ENCODE measurements at regions not wholly inside any gene's neighbourhood (a gene's known extent, or its start where the extent isn't known, plus 50 kb on each side); places are given as distances from the start of the nearest gene placed in this dataset.

- H3K9me3 ChIP-seq (ENCODE audit: control insufficient read depth, low read length) = no peaks in the 10 kb centered on the region
- H3K4me3 ChIP-seq (ENCODE audit: extremely low read depth, insufficient read depth, low read length, poor library complexity, severe bottlenecking) = no peak overlapping the region
- WGBS, 2 experiments (ENCODE audit: insufficient coverage in 2 of 2) = 93 to 95% methylated on average over 3 to 4 of the region's 5 CpGs
- H3K36me3 ChIP-seq (ENCODE audit: control insufficient read depth, insufficient read depth, low read length) = no peaks in the 10 kb centered on the region
- no peaks in the 10 kb centered on the region for H3K4me1 ChIP-seq (ENCODE audit: control insufficient read depth, insufficient read depth, low read length, poor library complexity, severe bottlenecking)
- H3K27ac ChIP-seq (ENCODE audit: low read depth, low read length, severe bottlenecking) = no peak overlapping the region
Observed at GRCh38 chr2:57880967-57881366, 165.6 kb upstream of the VRK2 start.

- Histone ChIP-seq H3K27ac (ENCODE audit: low read depth, low read length, severe bottlenecking) (no peak overlapping the region), H3K4me1 (ENCODE audit: control insufficient read depth, insufficient read depth, low read length, poor library complexity, severe bottlenecking) (no peaks in the 10 kb centered on the region), H3K4me3 (ENCODE audit: extremely low read depth, insufficient read depth, low read length, poor library complexity, severe bottlenecking) (no peak overlapping the region), H3K36me3 (ENCODE audit: control insufficient read depth, insufficient read depth, low read length) (no peaks in the 10 kb centered on the region), H3K9me3 (ENCODE audit: control insufficient read depth, low read length) (no peaks in the 10 kb centered on the region)
- 68 to 76% methylated on average over 3 to 7 of the region's 8 CpGs for WGBS, 2 experiments (ENCODE audit: insufficient coverage in 2 of 2)
Observed at GRCh38 chr2:57881998-57882888, 164.4 kb upstream of the VRK2 start.

- Histone ChIP-seq H3K4me3 (ENCODE audit: extremely low read depth, insufficient read depth, low read length, poor library complexity, severe bottlenecking) (no peak overlapping the region), H3K4me1 (ENCODE audit: control insufficient read depth, insufficient read depth, low read length, poor library complexity, severe bottlenecking) (no peaks in the 10 kb centered on the region), H3K36me3 (ENCODE audit: control insufficient read depth, insufficient read depth, low read length) (no peaks in the 10 kb centered on the region), H3K9me3 (ENCODE audit: control insufficient read depth, low read length) (no peaks in the 10 kb centered on the region), H3K27ac (ENCODE audit: low read depth, low read length, severe bottlenecking) (no peak overlapping the region)
- WGBS, 2 experiments (ENCODE audit: insufficient coverage in 2 of 2) = 95 to 97% methylated on average over 4 of the region's 5 CpGs
Observed at GRCh38 chr2:57882895-57883515, 163.6 kb upstream of the VRK2 start.

- Histone ChIP-seq H3K4me1 (ENCODE audit: control insufficient read depth, insufficient read depth, low read length, poor library complexity, severe bottlenecking) (no peaks in the 10 kb centered on the region), H3K36me3 (ENCODE audit: control insufficient read depth, insufficient read depth, low read length) (no peaks in the 10 kb centered on the region), H3K9me3 (ENCODE audit: control insufficient read depth, low read length) (no peaks in the 10 kb centered on the region), H3K27ac (ENCODE audit: low read depth, low read length, severe bottlenecking) (no peak overlapping the region), H3K4me3 (ENCODE audit: extremely low read depth, insufficient read depth, low read length, poor library complexity, severe bottlenecking) (no peak overlapping the region)
- no CpG with 5 or more reads among the region's 1 CpG for WGBS, 2 experiments (ENCODE audit: insufficient coverage in 2 of 2)
Observed at GRCh38 chr2:57884281-57884680, 162.3 kb upstream of the VRK2 start.

GRCh38 chr2:57885742-57886141 is 160.9 kb upstream of the VRK2 start:
- Histone ChIP-seq H3K36me3 (ENCODE audit: control insufficient read depth, insufficient read depth, low read length) (no peaks in the 10 kb centered on the region), H3K4me3 (ENCODE audit: extremely low read depth, insufficient read depth, low read length, poor library complexity, severe bottlenecking) (no peak overlapping the region), H3K4me1 (ENCODE audit: control insufficient read depth, insufficient read depth, low read length, poor library complexity, severe bottlenecking) (no peaks in the 10 kb centered on the region)

GRCh38 chr2:57886161-57886786 is 160.3 kb upstream of the VRK2 start:
- Histone ChIP-seq H3K36me3 (ENCODE audit: control insufficient read depth, insufficient read depth, low read length) (no peaks in the 10 kb centered on the region), H3K9me3 (ENCODE audit: control insufficient read depth, low read length) (no peaks in the 10 kb centered on the region), H3K4me3 (ENCODE audit: extremely low read depth, insufficient read depth, low read length, poor library complexity, severe bottlenecking) (no peak overlapping the region), H3K4me1 (ENCODE audit: control insufficient read depth, insufficient read depth, low read length, poor library complexity, severe bottlenecking) (no peaks in the 10 kb centered on the region), H3K27ac (ENCODE audit: low read depth, low read length, severe bottlenecking) (no peak overlapping the region)
- 81 to 92% methylated on average over 3 to 8 of the region's 13 CpGs for whole genome bisulfite sequencing, 2 experiments (ENCODE audit: insufficient coverage in 2 of 2)

More at GRCh38 chr2:57885742-57886141, 160.9 kb upstream of the VRK2 start:
- Histone ChIP-seq H3K27ac (ENCODE audit: low read depth, low read length, severe bottlenecking) (no peak overlapping the region), H3K9me3 (ENCODE audit: control insufficient read depth, low read length) (no peaks in the 10 kb centered on the region)

- H3K4me1 ChIP-seq (ENCODE audit: control insufficient read depth, insufficient read depth, low read length, poor library complexity, severe bottlenecking) = no peaks in the 10 kb centered on the region
- no peaks in the 10 kb centered on the region for H3K9me3 ChIP-seq (ENCODE audit: control insufficient read depth, low read length)
- WGBS, 2 experiments (ENCODE audit: insufficient coverage in 2 of 2) = 80 to 100% methylated on average over 1 to 3 of the region's 3 CpGs
- H3K4me3 ChIP-seq (ENCODE audit: extremely low read depth, insufficient read depth, low read length, poor library complexity, severe bottlenecking) = no peak overlapping the region
- H3K36me3 ChIP-seq (ENCODE audit: control insufficient read depth, insufficient read depth, low read length) = no peaks in the 10 kb centered on the region
- H3K27ac ChIP-seq (ENCODE audit: low read depth, low read length, severe bottlenecking) = no peak overlapping the region
Observed at GRCh38 chr2:57888463-57888862, 158.1 kb upstream of the VRK2 start.

GRCh38 chr2:57890464-57890863 is 156.1 kb upstream of the VRK2 start:
- Histone ChIP-seq H3K4me1 (ENCODE audit: control insufficient read depth, insufficient read depth, low read length, poor library complexity, severe bottlenecking) (no peaks in the 10 kb centered on the region), H3K9me3 (ENCODE audit: control insufficient read depth, low read length) (no peaks in the 10 kb centered on the region), H3K27ac (ENCODE audit: low read depth, low read length, severe bottlenecking) (no peak overlapping the region), H3K4me3 (ENCODE audit: extremely low read depth, insufficient read depth, low read length, poor library complexity, severe bottlenecking) (no peak overlapping the region), H3K36me3 (ENCODE audit: control insufficient read depth, insufficient read depth, low read length) (no peaks in the 10 kb centered on the region)

GRCh38 chr2:57891086-57891712 is 155.4 kb upstream of the VRK2 start:
- Histone ChIP-seq H3K9me3 (ENCODE audit: control insufficient read depth, low read length) (no peaks in the 10 kb centered on the region), H3K36me3 (ENCODE audit: control insufficient read depth, insufficient read depth, low read length) (no peaks in the 10 kb centered on the region), H3K4me1 (ENCODE audit: control insufficient read depth, insufficient read depth, low read length, poor library complexity, severe bottlenecking) (no peaks in the 10 kb centered on the region), H3K27ac (ENCODE audit: low read depth, low read length, severe bottlenecking) (no peak overlapping the region), H3K4me3 (ENCODE audit: extremely low read depth, insufficient read depth, low read length, poor library complexity, severe bottlenecking) (no peak overlapping the region)
- 80 to 100% methylated on average over 1 of the region's 7 CpGs for WGBS, 2 experiments (ENCODE audit: insufficient coverage in 2 of 2)

GRCh38 chr2:57892920-57893319 is 153.7 kb upstream of the VRK2 start:
- no peaks in the 10 kb centered on the region for H3K4me1 ChIP-seq (ENCODE audit: control insufficient read depth, insufficient read depth, low read length, poor library complexity, severe bottlenecking)
- no peaks in the 10 kb centered on the region for H3K36me3 ChIP-seq (ENCODE audit: control insufficient read depth, insufficient read depth, low read length)
- WGBS, 2 experiments (ENCODE audit: insufficient coverage in 2 of 2) = 89 to 100% methylated on average over 2 to 3 of the region's 3 CpGs
- no peaks in the 10 kb centered on the region for H3K9me3 ChIP-seq (ENCODE audit: control insufficient read depth, low read length)
- no peak overlapping the region for H3K27ac ChIP-seq (ENCODE audit: low read depth, low read length, severe bottlenecking)
- H3K4me3 ChIP-seq (ENCODE audit: extremely low read depth, insufficient read depth, low read length, poor library complexity, severe bottlenecking) = no peak overlapping the region

Data from mesodermal cell (in vitro differentiated cells).